Activated naive CD4-positive, alpha-beta T cell treated with anti-CD3 and anti-CD28 coated beads for 36 hours (primary cell): ENCODE measurements at regions not wholly inside any gene's neighbourhood (a gene's known extent, or its start where the extent isn't known, plus 50 kb on each side); places are given as distances from the start of the nearest gene placed in this dataset.

Experiments used
- CTCF ChIA-PET: fragments of 350-600 bp; sonication (Branson Sonifier 250); formaldehyde crosslinking; loops from one replicate; lab custom pipeline; 2021; ENCODE audit warnings: antibody characterized with exemption; lab: Charles Lee
- DNase-seq: peaks from one replicate; pipeline ENCODE4 v3.0.0-alpha.2; 2020
- H3K27ac Mint-ChIP-seq: one replicate; pipeline ENCODE4 v1.8.0; 2021; ENCODE audit warnings: mild to moderate bottlenecking, mixed read lengths
- H3K27me3 Mint-ChIP-seq: one replicate; pipeline ENCODE4 v1.8.0; 2021; ENCODE audit warnings: low read depth, mixed read lengths
- H3K36me3 Mint-ChIP-seq: one replicate; pipeline ENCODE4 v1.8.0; 2021; ENCODE audit warnings: low read depth, mixed read lengths
- H3K4me1 Mint-ChIP-seq: one replicate; pipeline ENCODE4 v1.8.0; 2021; ENCODE audit warnings: low read depth, mixed read lengths
- H3K4me3 Mint-ChIP-seq: one replicate; pipeline ENCODE4 v1.8.0; 2021; ENCODE audit warnings: mild to moderate bottlenecking, moderate library complexity, mixed read lengths
- H3K9me3 Mint-ChIP-seq: one replicate; pipeline ENCODE4 v1.8.0; 2021; ENCODE audit warnings: mixed read lengths
- intact Hi-C: fragments of 100-400 bp; cut with micrococcal nuclease; formaldehyde crosslinking; loops from one replicate; pipeline ENCODE4 v1.15.1; 2023

GRCh38 chr16:88317613-88317965, 65.2 kb upstream of the ZNF469 start:
- H3K27ac Mint-ChIP-seq, result no peak overlapping the region
- CTCF ChIA-PET, result no interaction called here
- H3K27me3 Mint-ChIP-seq, result peaks cover 2% of the 10 kb centered on the region
- intact Hi-C loops, result no loop called here
- no peak overlapping the region for H3K4me3 Mint-ChIP-seq
- no peaks in the 10 kb centered on the region for H3K4me1 Mint-ChIP-seq
- H3K9me3 Mint-ChIP-seq, result peaks cover under 1% of the 10 kb centered on the region
- H3K36me3 Mint-ChIP-seq, result no peaks in the 10 kb centered on the region
- DNase-seq, result no peak

- DNase-seq, result no peak
- peaks cover 2% of the 10 kb centered on the region for H3K27me3 Mint-ChIP-seq
- no peaks in the 10 kb centered on the region for H3K36me3 Mint-ChIP-seq
- H3K27ac Mint-ChIP-seq, result no peak overlapping the region
- intact Hi-C loops, result no loop called here
- H3K9me3 Mint-ChIP-seq, result no peaks in the 10 kb centered on the region
- H3K4me1 Mint-ChIP-seq, result no peaks in the 10 kb centered on the region
- CTCF ChIA-PET, result no interaction called here
- no peak overlapping the region for H3K4me3 Mint-ChIP-seq
These were observed 64.7 kb upstream of the ZNF469 start for GRCh38 chr16:88318051-88318450.

DNA sequence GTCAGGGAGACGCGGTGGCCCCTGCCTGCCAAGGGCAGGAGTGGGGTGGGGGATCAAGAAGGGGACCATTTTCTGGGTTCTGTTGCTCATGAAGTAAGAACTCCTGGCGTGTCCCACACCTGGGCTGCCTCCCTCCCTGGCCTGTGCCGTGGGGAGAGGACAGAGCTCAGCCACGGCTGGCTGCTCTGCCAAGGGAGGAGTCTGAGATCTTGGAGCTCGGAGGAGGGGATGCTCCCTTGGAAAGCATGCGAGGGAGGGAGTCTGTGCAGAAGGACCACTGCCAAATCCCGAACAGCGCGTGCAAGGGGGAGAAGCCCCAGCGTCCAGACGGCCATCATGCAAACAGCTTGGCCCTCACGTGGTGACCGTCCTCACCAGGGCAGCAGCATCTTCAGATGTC, 64.2 kb upstream of the ZNF469 start:
- Mint-ChIP-seq H3K4me1 (no peaks in the 10 kb centered on the region), H3K9me3 (no peaks in the 10 kb centered on the region), H3K27me3 (peaks cover 2% of the 10 kb centered on the region), H3K36me3 (no peaks in the 10 kb centered on the region), H3K27ac (no peak overlapping the region), H3K4me3 (no peak overlapping the region)
- CTCF ChIA-PET, result no interaction called here
- intact Hi-C loops, result no loop called here
- DNase-seq, result no peak

DNA sequence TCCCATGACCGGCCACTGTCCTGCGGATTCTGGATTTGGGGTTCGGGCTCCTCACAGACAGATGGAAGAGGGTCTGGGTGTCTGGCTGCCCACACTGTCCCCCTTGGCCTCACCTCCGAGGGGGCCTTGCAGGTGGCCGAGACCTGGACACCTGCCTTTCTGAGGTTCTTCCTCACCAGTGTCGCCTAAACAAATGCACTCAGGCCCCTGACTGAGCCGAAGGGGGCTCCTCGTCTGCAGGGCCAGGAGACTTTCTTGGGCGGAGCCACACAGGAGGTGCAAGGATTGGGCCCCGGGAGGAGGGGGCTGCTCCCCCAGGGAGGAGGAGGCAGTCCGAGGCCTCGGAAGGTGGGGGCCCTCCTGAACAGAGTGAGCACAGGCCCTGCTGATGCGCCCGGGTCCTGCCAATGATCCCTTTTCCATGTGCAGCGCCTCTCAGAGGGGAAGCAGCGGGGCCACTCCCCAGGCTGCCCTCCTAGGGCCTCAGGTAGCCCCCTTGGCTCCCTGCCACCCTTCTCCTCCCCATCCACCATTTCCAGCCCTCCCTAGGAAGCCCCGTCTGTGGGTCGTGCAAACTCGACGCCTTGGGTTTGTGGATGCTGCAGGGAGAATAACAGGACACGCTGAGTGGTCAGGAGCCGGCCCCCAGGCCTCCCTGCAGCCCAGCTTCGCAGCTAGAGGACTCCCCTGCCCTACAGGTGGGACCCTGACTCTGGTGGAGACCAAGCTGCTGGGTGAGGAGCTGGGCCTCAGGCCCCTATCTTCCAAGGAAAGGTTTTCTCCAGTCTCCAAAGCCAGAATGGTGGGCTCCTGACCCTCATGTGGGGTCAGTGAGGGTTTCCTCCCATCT, 63.4 kb upstream of the ZNF469 start:
- H3K9me3 Mint-ChIP-seq, result no peaks in the 10 kb centered on the region
- no peaks in the 10 kb centered on the region for H3K4me1 Mint-ChIP-seq
- H3K27ac Mint-ChIP-seq, result no peak overlapping the region
- H3K36me3 Mint-ChIP-seq, result no peaks in the 10 kb centered on the region
- H3K27me3 Mint-ChIP-seq, result peaks cover 2% of the 10 kb centered on the region
- H3K4me3 Mint-ChIP-seq, result no peak overlapping the region
- CTCF ChIA-PET, result no interaction called here
- DNase-seq, result no peak
- intact Hi-C loops, result no loop called here

DNA sequence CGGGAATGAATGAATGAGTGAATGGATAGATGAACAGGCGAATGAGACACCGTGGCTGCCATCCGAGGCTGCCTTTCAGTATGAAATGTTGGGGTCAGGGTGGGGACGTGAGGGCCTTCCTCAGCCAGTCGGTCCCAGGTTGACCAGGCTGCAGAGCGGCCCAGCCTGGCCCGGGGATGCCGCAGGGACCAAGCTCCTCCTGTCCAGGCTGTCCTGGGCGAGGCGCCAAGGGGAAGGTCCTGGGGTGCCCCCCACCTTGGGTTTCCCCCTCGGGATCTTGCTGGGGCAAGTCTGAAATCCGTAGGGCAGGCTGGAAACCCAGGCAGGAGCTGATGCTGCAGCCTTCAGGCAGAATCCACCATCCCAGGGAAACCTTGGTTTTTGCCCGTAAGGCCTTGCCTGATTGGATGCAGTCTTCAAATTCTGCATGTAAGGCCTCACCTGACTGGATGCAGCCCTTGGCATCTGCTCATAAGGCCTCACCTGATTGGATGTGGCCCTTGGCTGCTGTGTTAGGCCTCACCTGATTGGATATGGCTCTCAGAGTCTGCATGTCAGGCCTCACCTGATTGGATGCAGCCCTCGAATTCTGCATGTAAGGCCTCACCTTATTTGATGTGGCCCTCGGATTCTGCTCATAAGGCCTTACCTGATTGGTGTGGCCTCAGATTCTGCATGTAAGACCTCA, 61.7 kb upstream of the ZNF469 start:
- no peak for DNase-seq
- Mint-ChIP-seq H3K4me1 (no peaks in the 10 kb centered on the region), H3K27ac (no peak overlapping the region), H3K27me3 (peaks cover 2% of the 10 kb centered on the region), H3K4me3 (no peak overlapping the region), H3K36me3 (no peaks in the 10 kb centered on the region), H3K9me3 (no peaks in the 10 kb centered on the region)
- intact Hi-C loops, result no loop called here
- CTCF ChIA-PET, result no interaction called here

GRCh38 chr16:88321635-88322499, 60.9 kb upstream of the ZNF469 start:
- intact Hi-C loops, result no loop called here
- no peak for DNase-seq
- Mint-ChIP-seq H3K9me3 (no peaks in the 10 kb centered on the region), H3K4me3 (no peak overlapping the region), H3K27me3 (peaks cover 2% of the 10 kb centered on the region), H3K4me1 (no peaks in the 10 kb centered on the region), H3K27ac (no peak overlapping the region), H3K36me3 (no peaks in the 10 kb centered on the region)
- CTCF ChIA-PET, result no interaction called here

DNA sequence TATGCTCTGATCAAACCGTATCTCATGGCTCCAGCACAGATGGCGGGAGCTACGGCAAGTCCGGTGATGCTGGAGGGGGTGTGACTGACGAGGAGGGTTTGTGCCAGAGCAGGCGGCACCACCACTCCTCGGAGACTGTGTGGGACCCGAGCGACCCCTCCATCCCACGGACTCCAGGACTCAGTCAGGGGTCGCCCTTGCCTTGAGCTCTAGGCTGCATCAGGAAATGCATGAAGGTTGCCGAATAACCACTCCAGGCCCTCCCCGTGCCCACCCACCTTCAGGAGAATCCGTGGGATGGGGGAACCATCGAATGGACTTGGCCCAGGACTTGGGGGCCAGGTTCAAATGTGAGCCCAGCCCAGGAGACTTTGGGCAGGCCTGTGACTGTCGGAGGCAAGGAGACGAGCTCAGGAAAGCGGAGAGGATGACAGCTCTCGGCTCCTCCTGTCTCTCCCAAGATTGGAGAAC, 60.2 kb upstream of the ZNF469 start:
- Mint-ChIP-seq H3K27me3 (peaks cover under 1% of the 10 kb centered on the region), H3K36me3 (no peaks in the 10 kb centered on the region), H3K4me3 (no peak overlapping the region)

GRCh38 chr16:88323041-88323440, 59.7 kb upstream of the ZNF469 start:
- CTCF ChIA-PET, result no interaction called here
- Mint-ChIP-seq H3K27me3 (no peaks in the 10 kb centered on the region), H3K4me1 (no peaks in the 10 kb centered on the region), H3K27ac (no peak overlapping the region), H3K36me3 (no peaks in the 10 kb centered on the region), H3K9me3 (no peaks in the 10 kb centered on the region), H3K4me3 (no peak overlapping the region)
- intact Hi-C loops, result no loop called here
- no peak for DNase-seq

More for the DNA sequence above, 60.2 kb upstream of the ZNF469 start:
- CTCF ChIA-PET, result no interaction called here
- Mint-ChIP-seq H3K27ac (no peak overlapping the region), H3K9me3 (no peaks in the 10 kb centered on the region), H3K4me1 (no peaks in the 10 kb centered on the region)
- DNase-seq, result no peak
- intact Hi-C loops, result no loop called here

- Mint-ChIP-seq H3K9me3 (no peaks in the 10 kb centered on the region), H3K4me3 (no peak overlapping the region), H3K27me3 (no peaks in the 10 kb centered on the region), H3K27ac (no peak overlapping the region), H3K4me1 (no peaks in the 10 kb centered on the region), H3K36me3 (no peaks in the 10 kb centered on the region)
- intact Hi-C loops, result no loop called here
- CTCF ChIA-PET, result no interaction called here
- no peak for DNase-seq
These were observed 59.0 kb upstream of the ZNF469 start for GRCh38 chr16:88323546-88324330.

GRCh38 chr16:88325087-88325750, 57.5 kb upstream of the ZNF469 start:
- no peak overlapping the region for H3K4me3 Mint-ChIP-seq
- intact Hi-C loops, result no loop called here
- CTCF ChIA-PET, result no interaction called here
- no peak for DNase-seq
- H3K4me1 Mint-ChIP-seq, result no peaks in the 10 kb centered on the region
- H3K36me3 Mint-ChIP-seq, result no peaks in the 10 kb centered on the region
- H3K27ac Mint-ChIP-seq, result no peak overlapping the region
- H3K9me3 Mint-ChIP-seq, result no peaks in the 10 kb centered on the region
- H3K27me3 Mint-ChIP-seq, result no peaks in the 10 kb centered on the region

GRCh38 chr16:88325976-88326375, 56.8 kb upstream of the ZNF469 start:
- no peaks in the 10 kb centered on the region for H3K4me1 Mint-ChIP-seq
- H3K27me3 Mint-ChIP-seq, result no peaks in the 10 kb centered on the region
- no peaks in the 10 kb centered on the region for H3K36me3 Mint-ChIP-seq
- CTCF ChIA-PET, result no interaction called here
- no peak overlapping the region for H3K27ac Mint-ChIP-seq
- intact Hi-C loops, result no loop called here
- no peaks in the 10 kb centered on the region for H3K9me3 Mint-ChIP-seq
- no peak for DNase-seq
- no peak overlapping the region for H3K4me3 Mint-ChIP-seq
